HG02798 (cell line): ENCODE measurements at regions not wholly inside any gene's neighbourhood (a gene's known extent, or its start where the extent isn't known, plus 50 kb on each side); places are given as distances from the start of the nearest gene placed in this dataset.
A peak's percentile ranks its signal among the peaks of the same experiment; 100 is the strongest.

Experiments
- ATAC-seq: cut with Tn5 transposase; IDR thresholded peaks from one replicate; pipeline ENCODE4 v1.9.1; 2021; ENCODE audit warnings: mild to moderate bottlenecking; ENCODE audit not compliant: unreplicated experiment, poor library complexity

DNA sequence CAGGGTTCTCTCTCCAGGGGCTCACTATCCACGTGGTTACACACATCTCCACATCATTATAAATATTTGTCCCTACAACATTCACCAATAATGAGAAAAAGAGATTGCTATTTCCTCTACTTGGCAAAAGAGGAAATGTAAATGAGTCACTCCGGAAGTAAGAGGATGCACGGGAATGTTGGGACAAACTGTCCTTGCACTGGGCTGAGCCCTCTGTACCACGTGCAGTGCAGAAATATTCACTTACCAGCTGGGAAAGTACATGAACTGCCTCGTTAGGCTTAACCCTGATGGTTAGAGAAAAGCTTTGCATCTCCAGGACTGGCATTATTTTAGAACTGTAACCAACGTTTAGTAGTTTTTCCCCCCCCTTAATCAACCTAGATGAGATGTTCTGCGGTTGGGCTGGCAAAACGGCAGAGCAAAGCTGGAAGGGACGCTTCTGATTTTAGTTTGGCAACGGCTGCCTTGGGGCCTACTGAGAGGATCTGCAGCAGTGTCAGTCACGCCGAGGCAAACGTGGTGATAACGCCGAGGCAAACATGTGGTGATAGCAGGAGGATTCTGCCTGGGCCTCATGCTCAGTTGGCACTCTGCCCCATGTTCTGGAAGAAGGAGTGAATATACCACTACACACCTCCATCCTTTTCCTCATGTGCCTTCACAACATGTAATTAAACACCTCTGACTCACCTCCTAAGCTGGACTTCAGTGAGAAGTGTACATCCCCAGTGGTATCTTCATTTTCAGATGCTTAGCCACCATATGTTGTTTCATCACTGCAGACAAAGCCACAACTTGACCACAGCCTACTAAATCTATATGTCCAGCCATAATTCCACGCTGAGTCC, 661.4 kb upstream of the KLF4 start:
- ATAC-seq = no peak

DNA sequence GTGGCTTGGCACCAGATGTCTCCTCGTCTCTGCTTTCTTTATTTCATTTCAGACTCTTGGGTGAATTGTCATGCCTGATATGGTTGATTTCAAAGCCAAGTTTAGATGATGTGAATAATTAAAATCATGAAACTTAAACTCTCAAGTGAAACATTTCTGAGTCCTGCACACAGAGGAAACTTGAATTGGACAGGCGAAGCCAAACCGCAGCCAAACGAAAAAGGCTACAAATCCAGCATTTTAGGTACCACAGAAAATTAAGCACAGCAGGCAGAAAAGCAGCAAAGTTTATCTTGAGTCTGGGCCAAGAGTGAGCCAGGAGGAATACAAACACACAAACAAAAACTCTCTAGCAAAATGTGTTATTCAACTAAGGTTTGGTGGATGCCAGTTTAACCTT, 659.8 kb upstream of the KLF4 start:
- ATAC-seq = no peak

DNA sequence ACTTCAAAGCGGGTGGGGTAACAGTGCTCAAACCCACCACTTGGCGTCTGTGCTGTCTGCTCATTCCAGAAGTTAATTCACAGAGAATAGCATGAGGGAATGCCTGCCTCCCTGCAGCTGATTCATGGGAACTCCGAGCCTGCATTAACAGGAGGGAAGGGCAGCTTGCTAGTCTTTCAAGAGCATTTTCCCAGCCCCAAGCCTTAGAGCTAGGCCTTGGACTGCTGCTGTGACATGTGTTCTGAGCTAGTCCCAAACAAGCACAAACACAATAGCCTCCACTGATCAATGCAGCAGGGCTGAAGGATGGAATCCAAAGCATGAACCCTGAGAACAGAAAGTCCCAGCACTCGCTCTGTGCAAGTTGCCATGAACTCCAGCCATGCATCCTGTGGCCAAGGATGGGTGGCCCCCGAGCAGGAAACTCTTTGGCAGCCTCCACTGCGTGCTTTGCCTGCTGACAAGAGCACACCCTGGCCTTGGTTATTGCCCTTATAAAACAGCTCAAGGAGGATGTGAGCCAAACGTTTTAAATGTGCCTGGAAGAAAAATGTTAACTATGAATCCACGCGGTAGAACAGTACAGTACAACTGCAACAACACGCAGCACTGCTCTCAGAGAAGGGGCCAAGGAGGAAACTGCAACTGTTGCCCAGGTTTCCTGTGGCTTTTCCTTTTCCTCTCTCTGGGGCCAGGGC, 653.1 kb upstream of the KLF4 start:
- ATAC-seq = no peak

DNA sequence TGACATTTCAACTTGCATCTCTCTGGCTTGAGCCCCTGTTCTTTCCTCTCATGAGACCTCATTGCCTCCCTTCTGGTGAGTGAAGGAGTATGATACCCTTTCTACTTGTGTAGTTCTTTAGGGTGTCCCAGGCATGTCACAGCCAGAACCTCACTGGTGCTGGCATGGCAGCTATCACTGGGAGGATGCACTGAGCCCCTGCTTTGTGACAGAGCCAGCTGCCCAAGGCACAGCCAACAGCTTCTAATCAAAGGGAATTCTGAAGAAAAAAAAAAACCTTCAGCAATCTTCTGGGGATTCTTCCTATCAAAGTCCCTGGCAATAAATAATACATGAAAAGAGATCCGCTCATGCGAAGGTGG, 652.6 kb upstream of the KLF4 start:
- no peak for ATAC-seq

DNA sequence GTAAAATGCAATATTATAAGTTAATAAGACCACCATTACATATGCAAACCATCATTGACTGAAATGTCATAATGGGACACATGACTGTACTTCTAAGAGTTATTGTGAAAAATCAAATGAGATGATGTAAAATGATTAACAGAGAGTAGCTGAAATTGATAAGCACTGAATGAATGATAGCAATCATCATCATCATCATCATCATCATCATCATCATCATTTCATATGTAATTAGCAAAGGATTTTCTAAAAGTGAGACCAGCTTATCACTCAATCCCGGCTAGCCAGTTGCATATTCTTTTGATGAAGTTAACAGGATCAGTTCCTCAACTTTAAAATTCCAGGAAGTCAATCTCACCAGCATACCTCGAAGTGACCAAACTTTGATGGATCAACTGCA, 650.3 kb upstream of the KLF4 start:
- ATAC-seq = no peak

DNA sequence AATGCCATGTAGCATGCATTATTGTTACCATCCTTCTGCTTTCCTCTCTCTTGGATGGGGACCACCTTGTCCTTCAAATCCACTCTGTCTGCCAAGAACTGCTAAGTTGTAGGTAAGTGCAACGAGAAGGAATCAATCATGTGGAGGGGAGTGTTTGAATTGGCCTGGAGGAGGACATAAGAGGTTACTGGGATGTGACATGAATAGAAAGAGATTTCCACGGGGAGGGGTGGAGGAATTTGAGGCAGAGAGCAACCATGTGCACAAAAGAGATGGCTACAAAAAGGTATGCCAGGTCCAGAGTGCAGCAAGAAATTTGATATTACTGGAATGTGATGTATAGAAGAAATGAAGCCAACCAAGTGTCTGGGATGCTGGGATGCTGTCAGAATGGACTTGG, 648.9 kb upstream of the KLF4 start:
- ATAC-seq = no peak

DNA sequence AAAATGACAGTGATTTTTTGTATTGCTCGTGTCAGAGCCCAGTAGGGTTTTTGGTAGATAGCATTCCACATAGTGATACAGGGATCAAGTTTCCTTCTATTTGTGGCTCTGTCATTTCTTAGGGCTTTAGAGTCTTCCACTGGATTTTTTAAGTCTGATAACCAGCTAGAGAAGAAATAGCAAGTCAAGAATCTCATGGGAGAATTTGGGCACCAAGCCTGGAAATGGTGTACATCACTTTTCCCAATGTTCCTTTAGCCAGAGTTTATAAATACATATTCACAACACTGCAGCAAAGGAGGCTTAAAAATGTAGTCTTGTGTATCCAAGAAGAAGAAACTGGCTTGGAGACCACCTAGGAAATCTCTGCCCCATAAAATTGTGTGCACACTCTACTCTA, 647.1 kb upstream of the KLF4 start:
- no peak for ATAC-seq

DNA sequence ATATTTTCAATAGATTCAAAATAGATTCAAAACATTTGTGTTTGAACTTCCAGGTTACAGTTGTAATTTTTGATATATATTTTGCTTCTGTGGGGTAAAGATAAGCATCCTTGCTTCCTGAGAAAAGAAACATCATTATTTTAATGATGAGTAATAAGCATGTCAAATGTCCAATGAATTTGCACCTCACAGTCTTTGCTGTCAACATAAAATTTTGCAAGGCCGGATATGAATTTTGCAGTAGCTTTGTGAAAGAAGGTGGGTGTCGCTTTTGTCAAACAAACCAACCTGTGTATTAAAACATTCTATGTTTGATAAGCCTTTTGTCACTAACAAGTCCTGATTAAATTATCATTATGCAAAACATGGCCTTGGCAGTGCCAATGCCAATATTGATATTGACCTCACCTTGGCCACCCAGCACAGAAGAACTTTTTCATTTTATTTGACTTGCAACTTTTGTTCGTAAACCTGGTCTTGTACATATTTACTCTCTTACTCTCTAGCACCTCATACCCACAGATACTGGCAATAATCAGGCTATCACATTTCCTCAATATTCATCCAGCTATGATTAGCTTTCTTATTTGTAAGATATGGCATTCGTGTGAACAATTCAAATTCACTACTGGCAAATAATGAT, 645.0 kb upstream of the KLF4 start:
- no peak for ATAC-seq

DNA sequence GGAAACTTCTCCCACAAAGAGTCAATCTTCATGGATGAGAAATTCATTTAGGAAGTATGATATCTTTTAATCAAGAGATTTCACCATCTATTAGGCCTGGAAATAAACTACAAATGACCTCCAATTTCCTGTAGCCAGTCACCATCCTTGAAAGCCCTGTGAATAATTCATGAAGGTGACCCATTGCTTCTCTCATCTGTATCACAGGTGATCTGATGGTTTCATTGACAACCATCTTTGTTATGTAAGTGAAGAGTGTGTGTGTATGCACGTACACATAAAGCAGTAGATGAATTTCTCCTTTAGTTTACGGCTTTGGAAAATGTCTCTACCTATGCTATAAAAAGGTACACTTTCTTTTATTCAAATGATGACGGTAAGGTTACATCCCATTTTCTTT, 644.1 kb upstream of the KLF4 start:
- ATAC-seq = no peak

DNA sequence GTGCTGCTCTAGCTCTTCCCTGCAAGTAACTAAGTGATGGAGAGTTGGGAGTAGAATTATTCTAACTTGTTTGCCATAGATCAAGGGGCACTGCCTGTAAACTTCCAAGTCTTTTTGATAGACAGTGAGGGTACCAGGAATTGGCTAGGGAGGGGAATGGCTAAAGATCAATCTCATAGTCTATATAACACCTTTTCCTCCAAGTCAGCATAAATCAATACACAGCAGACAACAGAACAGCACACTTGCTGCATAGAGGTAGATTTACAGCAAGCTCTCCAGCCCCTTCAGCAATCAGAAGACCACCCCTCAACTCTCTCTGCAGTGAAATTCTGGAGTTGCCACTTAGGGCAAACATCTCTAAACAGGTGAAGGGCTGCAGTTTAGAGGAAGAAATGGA, 643.5 kb upstream of the KLF4 start:
- no peak for ATAC-seq

DNA sequence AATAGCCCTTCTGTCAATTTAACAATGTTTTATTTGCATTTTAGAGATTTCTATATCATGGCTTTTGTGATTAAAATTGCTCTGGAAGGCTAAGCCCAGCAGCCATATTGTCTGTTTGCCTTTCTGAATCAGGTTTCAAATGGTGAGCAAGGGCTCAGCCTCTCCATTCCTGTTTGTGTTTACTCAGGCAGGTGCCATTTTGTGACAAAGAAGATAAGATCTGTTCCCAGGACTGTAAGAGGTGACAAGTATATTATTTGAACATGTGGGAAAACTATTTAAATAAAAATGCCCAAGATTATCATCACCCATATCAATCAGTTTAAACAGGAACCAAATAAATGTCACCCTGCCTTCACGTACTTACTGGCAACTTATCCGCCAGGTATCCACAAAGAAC, 641.3 kb upstream of the KLF4 start:
- no peak for ATAC-seq

DNA sequence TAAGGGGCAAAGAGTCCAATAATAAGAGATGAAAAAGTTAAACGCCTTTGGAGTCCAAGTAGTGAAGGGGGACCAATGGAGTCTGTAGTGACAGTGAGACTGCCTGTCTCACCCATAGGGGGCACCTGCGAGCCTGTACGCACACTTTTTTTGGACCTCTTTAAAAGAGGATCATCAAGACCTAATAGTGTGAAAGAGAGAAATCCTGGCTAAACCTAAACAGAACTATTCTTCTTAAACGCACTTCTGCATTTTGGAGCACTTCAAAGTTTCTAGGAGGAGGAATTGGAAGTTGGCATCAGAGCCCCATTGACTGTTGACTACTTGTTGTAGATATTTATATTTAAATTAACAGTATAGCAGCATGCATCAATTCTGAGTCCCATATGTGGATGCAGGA, 636.1 kb upstream of the KLF4 start:
- no peak for ATAC-seq

DNA sequence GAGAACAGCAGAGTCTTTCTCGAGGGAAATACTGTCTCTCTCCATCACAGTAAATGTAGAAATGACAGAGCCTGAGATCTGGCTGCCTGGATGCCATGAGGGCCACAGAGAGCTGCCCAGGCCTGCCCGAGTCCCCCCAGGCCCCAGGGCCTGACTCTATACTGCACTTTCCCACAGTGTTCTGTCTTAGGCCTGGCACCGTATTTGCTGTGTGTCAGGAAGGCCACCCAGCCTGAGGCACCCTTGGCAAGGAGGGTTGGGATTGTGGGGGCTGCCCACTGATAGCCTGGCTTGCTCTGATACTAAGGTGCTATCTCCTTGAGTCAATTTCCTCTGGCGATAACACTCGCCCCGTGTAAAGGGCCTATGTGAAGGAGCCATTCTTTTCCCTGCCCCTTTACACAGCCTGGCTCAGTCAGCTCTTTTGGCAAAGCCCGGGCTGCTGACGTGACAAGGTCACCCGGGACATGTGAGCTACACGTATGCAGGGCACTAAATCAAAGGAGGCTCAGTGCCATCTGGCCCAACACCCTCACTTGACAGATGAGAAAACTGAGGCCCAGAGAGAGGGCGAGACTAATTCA, 630.1 kb upstream of the KLF4 start:
- ATAC-seq = no peak

DNA sequence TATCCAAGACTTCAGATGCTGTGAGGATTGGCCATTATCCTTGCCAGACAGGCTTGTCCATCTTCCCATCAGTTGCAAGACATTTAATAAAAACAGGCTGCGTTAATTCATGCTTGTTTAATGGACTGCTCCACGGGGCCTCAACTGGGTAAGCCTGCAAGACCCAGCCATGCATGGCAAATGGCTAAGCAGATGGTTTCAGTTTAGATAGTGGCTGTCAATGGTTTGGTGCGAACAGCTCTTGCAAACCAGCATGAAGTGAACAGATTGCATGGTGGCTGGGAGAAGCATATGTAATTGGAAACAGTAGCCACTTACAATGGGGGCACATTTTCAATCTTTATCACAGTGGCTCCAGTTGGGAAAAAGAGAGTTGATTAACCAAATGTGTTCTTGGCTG, 628.2 kb upstream of the KLF4 start:
- ATAC-seq = peak; percentile 45

DNA sequence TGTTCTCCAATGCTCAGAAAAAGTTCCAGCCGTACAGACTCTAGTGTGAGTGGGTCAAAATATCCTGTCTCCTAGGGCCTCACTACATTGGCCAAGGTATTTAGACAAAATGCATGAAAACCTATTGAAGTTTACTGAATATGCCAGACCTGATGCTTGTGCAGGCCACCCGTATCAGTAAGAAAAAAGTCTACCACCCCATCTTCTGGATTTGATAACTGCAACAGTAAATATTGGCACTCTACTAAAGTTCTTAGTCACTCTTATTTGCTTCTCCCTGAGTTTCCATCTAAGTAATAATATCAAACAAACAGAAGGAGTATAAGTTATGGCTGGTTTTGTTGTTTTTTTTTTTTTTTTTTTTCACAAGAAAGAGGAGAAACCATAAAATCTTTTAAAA, 627.7 kb upstream of the KLF4 start:
- no peak for ATAC-seq

DNA sequence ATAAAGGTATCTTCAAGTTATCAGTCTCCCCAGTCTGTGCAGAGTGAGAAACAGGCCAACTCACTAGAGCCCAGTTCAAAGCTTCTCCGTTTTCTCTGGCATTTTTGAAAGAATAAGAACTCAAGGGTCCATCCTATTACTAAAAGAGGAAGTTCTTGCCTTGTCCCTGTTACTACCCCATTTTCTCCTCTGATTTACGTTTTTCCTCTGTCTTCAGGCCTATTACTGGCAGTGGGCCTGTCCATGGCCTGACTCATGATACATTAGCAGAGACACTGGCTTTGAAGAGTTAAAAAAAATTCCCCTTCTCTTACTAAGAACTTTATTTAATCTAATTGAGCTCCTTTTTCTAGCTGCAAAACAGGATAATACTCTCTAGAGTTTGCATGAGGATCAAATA, 624.0 kb upstream of the KLF4 start:
- no peak for ATAC-seq

DNA sequence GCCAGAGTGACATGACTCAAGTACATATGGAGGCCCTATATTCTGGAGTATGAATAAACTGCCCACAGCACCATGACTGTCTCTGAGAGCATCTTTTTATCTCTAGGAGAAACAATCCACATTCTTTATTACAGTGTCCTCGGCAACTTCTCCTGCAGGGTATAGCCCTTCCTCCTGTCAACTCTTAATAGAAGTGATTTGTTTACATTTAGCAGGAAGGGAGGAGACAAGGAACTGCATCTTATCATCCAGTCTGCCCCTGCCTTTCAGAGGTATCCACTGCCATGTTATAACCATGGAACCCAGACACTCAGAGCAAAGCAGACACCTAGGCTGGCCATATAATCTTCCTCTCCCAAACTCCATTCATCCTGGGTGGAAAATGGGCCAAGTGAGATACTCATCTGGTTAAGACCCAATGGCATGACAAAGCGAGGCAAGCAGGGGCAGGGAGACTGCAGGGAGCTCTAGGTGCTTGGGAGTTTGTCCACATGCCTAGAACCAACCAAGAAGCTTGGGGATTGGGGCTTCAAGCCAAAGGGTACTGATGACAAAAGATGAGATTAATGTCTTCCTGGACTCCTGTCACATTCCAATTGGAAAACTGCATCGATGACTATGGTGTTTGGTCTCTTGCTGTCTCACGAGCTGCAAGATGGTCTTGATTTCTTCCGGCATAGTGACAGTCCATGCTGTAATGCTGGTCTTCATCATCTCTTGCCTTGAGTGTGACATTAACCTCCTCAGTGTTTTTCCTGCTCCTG, 620.5 kb upstream of the KLF4 start:
- no peak for ATAC-seq

DNA sequence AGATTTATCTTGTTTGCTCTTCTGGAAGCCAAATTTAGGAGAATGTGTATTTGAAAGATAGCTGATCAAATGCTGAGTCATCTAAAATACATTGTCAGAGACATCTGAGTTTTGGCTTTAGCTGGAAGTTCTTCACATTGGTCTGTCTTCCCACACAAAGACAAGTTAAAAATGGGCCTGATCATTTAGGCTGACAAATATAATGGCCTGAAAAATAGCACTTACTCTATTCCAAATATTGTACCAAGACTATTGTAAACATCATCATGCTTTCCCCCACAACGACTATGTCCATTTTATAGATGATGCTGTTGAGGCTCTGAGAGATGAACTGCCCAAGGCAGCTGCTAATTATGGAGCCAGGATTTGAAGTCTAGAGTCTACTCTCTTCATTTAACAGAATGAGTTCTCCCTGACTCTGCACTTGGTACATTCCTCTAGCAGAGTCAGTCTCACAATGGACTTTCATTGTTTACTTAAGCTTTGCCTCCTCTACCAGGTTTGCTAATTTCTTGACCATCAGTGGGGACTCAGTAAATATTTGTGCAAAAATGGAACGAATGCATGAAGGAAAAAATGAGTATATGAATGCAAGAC, 619.4 kb upstream of the KLF4 start:
- no peak for ATAC-seq

DNA sequence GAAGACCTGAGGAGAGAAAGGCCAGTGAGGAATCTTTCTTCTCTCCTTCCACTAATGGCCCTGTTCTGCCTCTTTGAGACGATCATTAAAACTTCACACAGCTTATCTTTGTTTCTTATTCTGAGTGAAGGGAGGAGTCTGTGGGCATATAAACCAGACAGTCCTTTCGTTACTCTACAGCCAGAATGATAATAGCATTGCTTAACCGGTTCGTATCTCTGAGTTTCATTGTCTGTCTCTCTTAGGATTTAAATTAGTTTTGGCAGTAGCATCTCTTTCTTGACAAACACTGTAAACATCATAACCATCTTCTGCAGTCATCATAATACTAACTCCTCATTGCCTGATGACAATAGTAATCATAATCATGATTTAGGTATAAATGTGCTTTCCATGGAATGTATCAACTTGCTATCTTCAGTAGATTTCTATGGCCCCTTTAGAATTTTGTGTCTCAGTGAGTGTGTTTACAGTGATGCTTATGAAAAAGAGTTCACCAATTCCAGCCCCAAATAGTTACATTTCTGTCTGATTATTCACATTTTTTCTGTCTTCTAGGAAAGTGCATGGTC, 618.8 kb upstream of the KLF4 start:
- no peak for ATAC-seq

DNA sequence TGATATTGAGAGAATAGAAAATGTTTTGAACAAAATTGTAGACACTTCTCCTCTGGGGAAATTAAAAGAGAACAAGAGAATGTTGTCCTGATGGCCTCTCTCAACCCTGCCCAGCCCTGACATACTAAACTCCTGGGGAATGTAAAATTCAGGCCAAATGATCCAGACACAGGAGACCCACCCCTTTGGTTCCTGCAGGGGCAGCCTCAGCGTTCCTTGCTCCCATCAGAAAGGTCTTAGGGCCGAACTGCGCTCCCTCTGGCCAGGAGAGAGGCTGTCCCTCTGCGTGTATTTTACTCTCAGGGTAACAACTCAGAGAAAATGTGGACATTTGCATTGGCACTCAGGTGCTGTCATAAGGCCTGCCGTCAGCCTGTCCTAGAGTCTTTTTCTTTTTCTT, 616.3 kb upstream of the KLF4 start:
- no peak for ATAC-seq
